HEK293 (cell line): ENCODE measurements at regions not wholly inside any gene's neighbourhood (a gene's known extent, or its start where the extent isn't known, plus 50 kb on each side); places are given as distances from the start of the nearest gene placed in this dataset.

Experiments
- CTCF ChIP-seq: fragments of 450-650 bp; formaldehyde crosslinking; IDR thresholded peaks from 2 replicates; pipeline ENCODE4 v1.5.1; 2016; ENCODE audit warnings: missing biosample characterization, missing genetic modification characterization
- MEIS1 ChIP-seq: sonication (generic); formaldehyde crosslinking; IDR thresholded peaks from 2 replicates; pipeline ENCODE4 v1.8.1; 2022; ENCODE audit warnings: missing genetic modification reagents, mild to moderate bottlenecking, borderline replicate concordance
- ZBTB11 ChIP-seq: fragments of 450-650 bp; formaldehyde crosslinking; conservative IDR thresholded peaks from 2 replicates; pipeline ENCODE4 v1.5.1; 2016; ENCODE audit warnings: low read depth, missing biosample characterization, missing genetic modification characterization
- ZNF10 ChIP-seq: fragments of 450-650 bp; formaldehyde crosslinking; IDR thresholded peaks from 2 replicates; pipeline ENCODE4 v1.5.1; 2017; ENCODE audit warnings: missing biosample characterization, missing genetic modification characterization
- ZNF112 ChIP-seq: fragments of 450-650 bp; formaldehyde crosslinking; IDR thresholded peaks from 2 replicates; pipeline ENCODE4 v1.5.0; 2017; ENCODE audit warnings: missing biosample characterization, missing genetic modification characterization
- ZNF23 ChIP-seq: fragments of 450-650 bp; formaldehyde crosslinking; IDR thresholded peaks from 2 replicates; pipeline ENCODE4 v1.5.1; 2016; ENCODE audit warnings: missing biosample characterization, missing genetic modification characterization, borderline replicate concordance
- ZNF26 ChIP-seq: fragments of 450-650 bp; formaldehyde crosslinking; IDR thresholded peaks from 2 replicates; pipeline ENCODE4 v1.5.1; 2016; ENCODE audit warnings: missing biosample characterization, missing genetic modification characterization
- ZNF639 ChIP-seq: fragments of 450-650 bp; formaldehyde crosslinking; IDR thresholded peaks from 2 replicates; pipeline ENCODE4 v1.5.1; 2016; ENCODE audit warnings: missing biosample characterization, missing genetic modification characterization
- ZSCAN16 ChIP-seq: fragments of 450-650 bp; formaldehyde crosslinking; IDR thresholded peaks from 2 replicates; pipeline ENCODE4 v1.5.1; 2016; ENCODE audit warnings: missing biosample characterization, missing genetic modification characterization

GRCh38 chr14:53793790-53794505 lies 162.7 kb downstream of the BMP4 start:
- TF ChIP-seq CTCF (tag by site-specific recombination) (no peak), ZNF639 (tag by site-specific recombination) (no peak), ZBTB11 (tag by site-specific recombination) (no peak), ZNF23 (tag by site-specific recombination) (no peak), ZNF112 (tag by site-specific recombination) (no peak), ZSCAN16 (no peak), MEIS1 (CRISPR knock-in tag) (no peak), ZNF26 (no peak), ZNF10 (tag by site-specific recombination) (no peak)
